ENCODE measurements at regions not wholly inside any gene's neighbourhood (a gene's known extent, or its start where the extent isn't known, plus 50 kb on each side); places are given as distances from the start of the nearest gene placed in this dataset.
"Not testable (repeated sequence)": the region's sequence is repeated elsewhere in the genome, so short reads cannot be mapped to it uniquely, and the experiment has no call there.

GRCh38 chr10:120052964-120053702 is 160.6 kb downstream of the SEC23IP start:
- POLR2A ChIA-PET = no interaction called here
- CTCF ChIA-PET = no interaction called here

GRCh38 chr10:120059790-120060189 is 167.3 kb downstream of the SEC23IP start:
- H3K27ac Mint-ChIP-seq (ENCODE audit: unreplicated experiment); H3K9me3 ChIP-seq; DNase-seq; H3K4me1 ChIP-seq; BruUV-seq (replicated peaks); H3K27me3 ChIP-seq (replicated peaks; ENCODE audit: control insufficient read depth, insufficient read depth, low read length); CTCF ChIA-PET; H3K4me1 Mint-ChIP-seq (ENCODE audit: low read depth, unreplicated experiment); H3K36me3 Mint-ChIP-seq (ENCODE audit: insufficient read depth, unreplicated experiment); H3K9me3 Mint-ChIP-seq (ENCODE audit: unreplicated experiment); H3K36me3 ChIP-seq (ENCODE audit: control insufficient read depth, insufficient read depth, low read length); POLR2A ChIA-PET; intact Hi-C loops (cut with micrococcal nuclease; ENCODE audit: unreplicated experiment); H3K4me3 Mint-ChIP-seq (ENCODE audit: unreplicated experiment); H3K4me3 ChIP-seq (ENCODE audit: low read depth, low read length): not testable (repeated sequence)
- H3K27me3 Mint-ChIP-seq (ENCODE audit: insufficient read depth, unreplicated experiment) = peaks cover 24% of the 10 kb centered on the region

More at GRCh38 chr10:120052964-120053702, 160.6 kb downstream of the SEC23IP start:
- Histone ChIP-seq H3K27me3 (replicated peaks; ENCODE audit: control insufficient read depth, insufficient read depth, low read length) (no peaks in the 10 kb centered on the region), H3K4me1 (no peaks in the 10 kb centered on the region), H3K36me3 (ENCODE audit: control insufficient read depth, insufficient read depth, low read length) (no peaks in the 10 kb centered on the region), H3K4me3 (ENCODE audit: low read depth, low read length) (no peak overlapping the region), H3K9me3 (no peaks in the 10 kb centered on the region)
- DNase-seq = no peak
- H3K36me3 Mint-ChIP-seq (ENCODE audit: insufficient read depth, unreplicated experiment) = no peaks in the 10 kb centered on the region
- no peaks in the 10 kb centered on the region for H3K9me3 Mint-ChIP-seq (ENCODE audit: unreplicated experiment)
- H3K4me1 Mint-ChIP-seq (ENCODE audit: low read depth, unreplicated experiment) = no peaks in the 10 kb centered on the region
- H3K27ac Mint-ChIP-seq (ENCODE audit: unreplicated experiment) = no peak overlapping the region
- intact Hi-C loops (cut with micrococcal nuclease; ENCODE audit: unreplicated experiment) = no loop called here
- no peak overlapping the region for H3K4me3 Mint-ChIP-seq (ENCODE audit: unreplicated experiment)
- H3K27me3 Mint-ChIP-seq (ENCODE audit: insufficient read depth, unreplicated experiment) = peaks cover 24% of the 10 kb centered on the region
- BruUV-seq (replicated peaks) = no TSS peak
- TF ChIP-seq, protein P1, sequence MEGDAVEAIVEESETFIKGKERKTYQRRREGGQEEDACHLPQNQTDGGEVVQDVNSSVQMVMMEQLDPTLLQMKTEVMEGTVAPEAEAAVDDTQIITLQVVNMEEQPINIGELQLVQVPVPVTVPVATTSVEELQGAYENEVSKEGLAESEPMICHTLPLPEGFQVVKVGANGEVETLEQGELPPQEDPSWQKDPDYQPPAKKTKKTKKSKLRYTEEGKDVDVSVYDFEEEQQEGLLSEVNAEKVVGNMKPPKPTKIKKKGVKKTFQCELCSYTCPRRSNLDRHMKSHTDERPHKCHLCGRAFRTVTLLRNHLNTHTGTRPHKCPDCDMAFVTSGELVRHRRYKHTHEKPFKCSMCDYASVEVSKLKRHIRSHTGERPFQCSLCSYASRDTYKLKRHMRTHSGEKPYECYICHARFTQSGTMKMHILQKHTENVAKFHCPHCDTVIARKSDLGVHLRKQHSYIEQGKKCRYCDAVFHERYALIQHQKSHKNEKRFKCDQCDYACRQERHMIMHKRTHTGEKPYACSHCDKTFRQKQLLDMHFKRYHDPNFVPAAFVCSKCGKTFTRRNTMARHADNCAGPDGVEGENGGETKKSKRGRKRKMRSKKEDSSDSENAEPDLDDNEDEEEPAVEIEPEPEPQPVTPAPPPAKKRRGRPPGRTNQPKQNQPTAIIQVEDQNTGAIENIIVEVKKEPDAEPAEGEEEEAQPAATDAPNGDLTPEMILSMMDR (IDR thresholded peaks at IDR 0.05; ENCODE audit: insufficient read depth in 1 of 2, low read depth in 1 of 2, low read length in 1 of 2, severe bottlenecking in 1 of 2, unreplicated experiment in 1 of 2) = no peak

DNA sequence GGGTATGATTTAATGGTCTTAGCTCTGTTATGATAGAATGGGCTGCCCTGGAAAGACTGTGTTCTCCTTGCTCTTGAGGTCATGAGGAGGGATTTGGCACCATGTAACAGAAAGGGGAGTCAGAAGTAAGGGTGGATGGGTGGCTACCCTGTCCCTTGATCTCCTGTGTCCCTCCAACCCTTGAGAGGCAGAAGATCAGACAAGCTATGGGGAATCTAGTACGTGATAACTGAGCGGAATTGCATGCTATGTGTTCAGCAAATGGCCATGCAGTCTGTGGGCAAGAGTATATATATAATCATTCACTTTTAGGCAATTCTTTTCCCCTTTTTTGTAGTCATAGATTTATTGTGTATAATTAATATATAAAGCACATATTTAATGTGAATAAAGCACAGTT is 174.9 kb downstream of the SEC23IP start:
- peaks cover 10% of the 10 kb centered on the region for H3K9me3 Mint-ChIP-seq (ENCODE audit: unreplicated experiment)
- intact Hi-C loops (cut with micrococcal nuclease; ENCODE audit: unreplicated experiment) = no loop called here
- no peak overlapping the region for H3K4me3 Mint-ChIP-seq (ENCODE audit: unreplicated experiment)
- no peaks in the 10 kb centered on the region for H3K36me3 Mint-ChIP-seq (ENCODE audit: insufficient read depth, unreplicated experiment)
- no TSS peak for BruUV-seq (replicated peaks)
- no peak for DNase-seq
- Histone ChIP-seq H3K27me3 (replicated peaks; ENCODE audit: control insufficient read depth, insufficient read depth, low read length) (no peaks in the 10 kb centered on the region; the same call in none of the 2 replicates), H3K4me3 (ENCODE audit: low read depth, low read length) (no peak overlapping the region), H3K9me3 (0 out of 2 replicates have a peak, but pooled peaks cover 4% of the 10 kb centered on the region), H3K36me3 (ENCODE audit: control insufficient read depth, insufficient read depth, low read length) (no peaks in the 10 kb centered on the region), H3K4me1 (no peaks in the 10 kb centered on the region)
- POLR2A ChIA-PET = no interaction called here
- CTCF ChIA-PET = no interaction called here
- H3K27me3 Mint-ChIP-seq (ENCODE audit: insufficient read depth, unreplicated experiment) = peaks cover 21% of the 10 kb centered on the region
- H3K27ac Mint-ChIP-seq (ENCODE audit: unreplicated experiment) = no peak overlapping the region
- H3K4me1 Mint-ChIP-seq (ENCODE audit: low read depth, unreplicated experiment) = no peaks in the 10 kb centered on the region
- TF ChIP-seq, protein P1 (IDR thresholded peaks at IDR 0.05; ENCODE audit: insufficient read depth in 1 of 2, low read depth in 1 of 2, low read length in 1 of 2, severe bottlenecking in 1 of 2, unreplicated experiment in 1 of 2) = no peak

All from Caco-2 (cell line).